ENCODE measurements at regions not wholly inside any gene's neighbourhood (a gene's known extent, or its start where the extent isn't known, plus 50 kb on each side); places are given as distances from the start of the nearest gene placed in this dataset.

GRCh38 chr3:10619989-10620832 is 114.8 kb upstream of the ATP2B2 start:
- Histone ChIP-seq H3K27ac (no peak overlapping the region), H3K27me3 (replicated peaks; ENCODE audit: insufficient read depth) (peaks cover 4% of the 10 kb centered on the region), H3K4me1 (replicated peaks) (no peaks in the 10 kb centered on the region), H3K36me3 (no peaks in the 10 kb centered on the region), H3K4me3 (no peak overlapping the region), H3K9me3 (no peaks in the 10 kb centered on the region)
- intact Hi-C loops (cut with DNase I): no loop called here
- no peak for DNase-seq (ENCODE audit: low spot score)
- TF ChIP-seq POLR2AphosphoS5 (IDR thresholded peaks at IDR 0.05) (no peak), CTCF (IDR thresholded peaks at IDR 0.05) (no peak), POLR2A (IDR thresholded peaks at IDR 0.05) (no peak)
- 54% methylated on average over 11 of the region's 11 CpGs for WGBS

DNA sequence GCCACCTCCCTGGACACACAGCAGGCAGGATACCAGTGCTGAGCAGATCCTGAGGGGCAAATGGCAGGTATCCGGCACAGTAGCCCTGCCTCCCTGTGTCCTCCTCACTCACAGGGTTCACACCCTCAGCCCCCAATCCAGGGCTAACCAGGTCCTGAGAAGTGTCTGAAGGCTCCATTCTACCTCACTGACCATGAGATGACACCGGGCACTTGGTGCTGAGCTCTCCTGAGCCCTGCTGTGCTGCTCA is 115.4 kb upstream of the ATP2B2 start:
- no peaks in the 10 kb centered on the region for H3K36me3 ChIP-seq
- TF ChIP-seq POLR2A (IDR thresholded peaks at IDR 0.05) (no peak), POLR2AphosphoS5 (IDR thresholded peaks at IDR 0.05) (no peak), CTCF (IDR thresholded peaks at IDR 0.05) (no peak)
- no peaks in the 10 kb centered on the region for H3K9me3 ChIP-seq
- H3K4me1 ChIP-seq (replicated peaks): no peaks in the 10 kb centered on the region
- H3K4me3 ChIP-seq: no peak overlapping the region
- peaks cover 4% of the 10 kb centered on the region for H3K27me3 ChIP-seq (replicated peaks; ENCODE audit: insufficient read depth)
- WGBS: 67% methylated on average over 2 of the region's 2 CpGs
- intact Hi-C loops (cut with DNase I): no loop called here
- no peak overlapping the region for H3K27ac ChIP-seq
- DNase-seq (ENCODE audit: low spot score): no peak

DNA sequence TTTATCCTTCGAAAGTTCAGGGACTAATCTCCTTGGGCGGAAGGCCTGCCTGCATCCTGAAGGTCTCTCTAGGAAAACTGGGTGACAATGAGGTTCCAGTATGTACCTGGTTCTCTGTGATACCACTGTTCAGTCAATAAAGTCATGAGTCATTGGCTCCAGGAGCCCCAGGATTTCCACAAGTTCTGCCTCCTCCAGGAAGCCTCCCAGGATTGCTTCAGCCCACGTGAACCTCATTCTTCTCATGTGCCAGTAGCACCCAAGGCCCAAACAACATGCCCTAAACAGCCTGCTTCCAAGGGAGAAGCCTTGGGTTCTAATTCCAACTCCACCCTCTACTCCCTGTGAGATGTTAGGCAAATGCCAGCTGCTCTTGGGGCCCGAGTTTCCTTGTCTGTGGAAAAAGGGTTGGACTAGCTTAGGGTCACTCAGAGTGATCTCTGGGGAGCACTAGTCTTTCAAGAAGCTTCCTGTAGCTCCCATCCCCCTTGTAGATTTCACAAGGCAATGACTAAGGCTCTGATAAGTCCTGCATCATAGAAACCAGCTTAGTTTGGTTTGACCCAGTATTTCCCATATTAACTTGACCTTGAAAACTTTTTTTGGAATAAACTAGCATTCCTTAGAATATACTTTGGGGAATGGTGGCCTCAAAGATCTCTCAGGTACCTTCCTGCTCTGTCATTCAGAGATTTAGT is 118.3 kb upstream of the ATP2B2 start:
- TF ChIP-seq POLR2AphosphoS5 (IDR thresholded peaks at IDR 0.05) (no peak), POLR2A (IDR thresholded peaks at IDR 0.05) (no peak), CTCF (IDR thresholded peaks at IDR 0.05) (no peak)
- H3K27me3 ChIP-seq (replicated peaks; ENCODE audit: insufficient read depth): peaks cover 2% of the 10 kb centered on the region
- no peaks in the 10 kb centered on the region for H3K9me3 ChIP-seq
- 95% methylated on average over 4 of the region's 4 CpGs for WGBS
- H3K27ac ChIP-seq: no peak overlapping the region
- H3K4me3 ChIP-seq: no peak overlapping the region
- no peak for DNase-seq (ENCODE audit: low spot score)
- no peaks in the 10 kb centered on the region for H3K36me3 ChIP-seq
- no peaks in the 10 kb centered on the region for H3K4me1 ChIP-seq (replicated peaks)
- intact Hi-C loops (cut with DNase I): no loop called here

DNA sequence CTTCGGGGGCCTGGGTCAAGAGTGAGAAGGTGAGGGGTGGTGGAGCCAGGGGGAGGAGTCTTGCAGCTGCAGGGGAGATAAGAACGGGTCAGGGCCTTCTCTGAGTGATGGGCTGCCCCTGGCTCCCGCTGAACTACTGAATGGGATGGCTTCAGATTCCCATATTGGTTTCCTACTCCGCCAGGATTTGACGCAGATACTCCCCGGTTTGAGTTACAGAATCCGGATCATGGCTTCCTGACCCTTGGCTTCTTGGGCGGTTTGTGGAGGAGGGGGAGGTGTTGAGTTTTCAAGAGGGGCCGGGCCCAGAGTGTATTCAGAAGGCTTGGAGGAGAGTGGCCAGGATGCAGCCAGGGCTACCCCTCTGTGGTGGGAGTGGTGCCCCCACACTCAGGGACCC is 119.9 kb upstream of the ATP2B2 start:
- no peak for DNase-seq (ENCODE audit: low spot score)
- Histone ChIP-seq H3K27me3 (replicated peaks; ENCODE audit: insufficient read depth) (peaks cover 3% of the 10 kb centered on the region), H3K27ac (no peak overlapping the region), H3K4me1 (replicated peaks) (no peaks in the 10 kb centered on the region), H3K9me3 (no peaks in the 10 kb centered on the region), H3K4me3 (no peak overlapping the region), H3K36me3 (no peaks in the 10 kb centered on the region)
- TF ChIP-seq POLR2A (IDR thresholded peaks at IDR 0.05) (no peak), POLR2AphosphoS5 (IDR thresholded peaks at IDR 0.05) (no peak), CTCF (IDR thresholded peaks at IDR 0.05) (no peak)
- WGBS: 50% methylated on average over 9 of the region's 9 CpGs
- intact Hi-C loops (cut with DNase I): no loop called here

Data from prostate gland (tissue), 2 donors.